ENCODE measurements at regions not wholly inside any gene's neighbourhood (a gene's known extent, or its start where the extent isn't known, plus 50 kb on each side); places are given as distances from the start of the nearest gene placed in this dataset.
"Not testable (repeated sequence)": the region's sequence is repeated elsewhere in the genome, so short reads cannot be mapped to it uniquely, and the experiment has no call there.

- ChIA-PET POLR2A (no interaction called here), CTCF (interaction anchor here (1.3 kb wide), 1 partner anchor 40 kb away, joined by 3 read pairs; no protein-coding TSS in a partner anchor)
- Histone ChIP-seq H3K36me3 (ENCODE audit: control insufficient read depth, insufficient read depth, low read length) (no peaks in the 10 kb centered on the region), H3K4me3 (ENCODE audit: low read depth, low read length) (no peak overlapping the region), H3K27me3 (ENCODE audit: control insufficient read depth, insufficient read depth, low read length) (no peaks in the 10 kb centered on the region)
- TF ChIP-seq CTCF (IDR thresholded peaks at IDR 0.05; ENCODE audit: insufficient read depth, low read depth, low read length), result no peak
- DNase-seq (ENCODE audit: low read depth), result no peak
Observed at GRCh38 chr1:241432241-241432640, 75.2 kb upstream of the RGS7 start.

GRCh38 chr1:241425091-241425490 is 68.1 kb upstream of the RGS7 start:
- POLR2A ChIA-PET; H3K27me3 ChIP-seq (ENCODE audit: control insufficient read depth, insufficient read depth, low read length); DNase-seq (ENCODE audit: low read depth); CTCF ChIA-PET; H3K36me3 ChIP-seq (ENCODE audit: control insufficient read depth, insufficient read depth, low read length); H3K4me3 ChIP-seq (ENCODE audit: low read depth, low read length): not testable (repeated sequence)

- CTCF ChIA-PET, result no interaction called here
- POLR2A ChIA-PET, result no interaction called here
- TF ChIP-seq CTCF (IDR thresholded peaks at IDR 0.05; ENCODE audit: insufficient read depth, low read depth, low read length), result no peak
Observed at GRCh38 chr1:241424480-241424971, 67.5 kb upstream of the RGS7 start.

GRCh38 chr1:241423541-241424479 is 66.8 kb upstream of the RGS7 start:
- ChIA-PET CTCF (no interaction called here), POLR2A (no interaction called here)
- Histone ChIP-seq H3K27me3 (ENCODE audit: control insufficient read depth, insufficient read depth, low read length) (no peaks in the 10 kb centered on the region), H3K36me3 (ENCODE audit: control insufficient read depth, insufficient read depth, low read length) (no peaks in the 10 kb centered on the region), H3K4me3 (ENCODE audit: low read depth, low read length) (peak overlapping the region; percentile 73)
- peak; percentile 51 for DNase-seq (ENCODE audit: low read depth)
- peak; percentile 17; the same call in 1 of the 2 replicates for TF ChIP-seq CTCF (IDR thresholded peaks at IDR 0.05; ENCODE audit: insufficient read depth, low read depth, low read length)

More at GRCh38 chr1:241424480-241424971, 67.5 kb upstream of the RGS7 start:
- Histone ChIP-seq H3K27me3 (ENCODE audit: control insufficient read depth, insufficient read depth, low read length) (no peaks in the 10 kb centered on the region), H3K4me3 (ENCODE audit: low read depth, low read length) (peak overlapping the region; percentile 73), H3K36me3 (ENCODE audit: control insufficient read depth, insufficient read depth, low read length) (no peaks in the 10 kb centered on the region)
- DNase-seq (ENCODE audit: low read depth), result no peak

GRCh38 chr1:241422470-241422869 is 65.5 kb upstream of the RGS7 start:
- TF ChIP-seq CTCF (IDR thresholded peaks at IDR 0.05; ENCODE audit: insufficient read depth, low read depth, low read length), result no peak
- ChIA-PET CTCF (no interaction called here), POLR2A (no interaction called here)
- Histone ChIP-seq H3K27me3 (ENCODE audit: control insufficient read depth, insufficient read depth, low read length) (no peaks in the 10 kb centered on the region), H3K36me3 (ENCODE audit: control insufficient read depth, insufficient read depth, low read length) (no peaks in the 10 kb centered on the region), H3K4me3 (ENCODE audit: low read depth, low read length) (no peak overlapping the region)
- DNase-seq (ENCODE audit: low read depth), result no peak

Measured in BJ (cell line).